ENCODE measurements at regions not wholly inside any gene's neighbourhood (a gene's known extent, or its start where the extent isn't known, plus 50 kb on each side); places are given as distances from the start of the nearest gene placed in this dataset.
"Not testable (repeated sequence)": the region's sequence is repeated elsewhere in the genome, so short reads cannot be mapped to it uniquely, and the experiment has no call there.

- no peak for DNase-seq (ENCODE audit: low spot score)
These were observed 533.0 kb downstream of the KCNA4 start for GRCh38 chr11:29483831-29484230.

- no peak for DNase-seq (ENCODE audit: low spot score)
These were observed 534.3 kb downstream of the KCNA4 start for GRCh38 chr11:29482510-29482909.

- no peak for DNase-seq (ENCODE audit: low spot score)
These were observed 535.1 kb downstream of the KCNA4 start for GRCh38 chr11:29481738-29482137.

GRCh38 chr11:29480981-29481380, 535.8 kb downstream of the KCNA4 start:
- DNase-seq (ENCODE audit: low spot score), result no peak

- peak; percentile 56 for DNase-seq (ENCODE audit: low spot score)
These were observed 558.6 kb downstream of the KCNA4 start for GRCh38 chr11:29458252-29458651.

GRCh38 chr11:29452146-29452545, 564.7 kb downstream of the KCNA4 start:
- no peak for DNase-seq (ENCODE audit: low spot score)

GRCh38 chr11:29449281-29450074, 567.4 kb downstream of the KCNA4 start:
- no peak for DNase-seq (ENCODE audit: low spot score)

GRCh38 chr11:29448246-29448877, 568.5 kb downstream of the KCNA4 start:
- peak; percentile 77 for DNase-seq (ENCODE audit: low spot score)

- DNase-seq (ENCODE audit: low spot score), result no peak
These were observed 569.0 kb downstream of the KCNA4 start for GRCh38 chr11:29447821-29448220.

- DNase-seq (ENCODE audit: low spot score), result no peak
These were observed 570.7 kb downstream of the KCNA4 start for GRCh38 chr11:29446132-29446531.

GRCh38 chr11:29445191-29445590, 571.6 kb downstream of the KCNA4 start:
- not testable (repeated sequence) for DNase-seq (ENCODE audit: low spot score)

GRCh38 chr11:29438815-29439214, 578.0 kb downstream of the KCNA4 start:
- DNase-seq (ENCODE audit: low spot score), result no peak

GRCh38 chr11:29435421-29435820, 581.4 kb downstream of the KCNA4 start:
- no peak for DNase-seq (ENCODE audit: low spot score)

- peak; percentile 57 for DNase-seq (ENCODE audit: low spot score)
These were observed 584.0 kb downstream of the KCNA4 start for GRCh38 chr11:29432719-29433325.

GRCh38 chr11:29405305-29405704, 611.5 kb downstream of the KCNA4 start:
- DNase-seq (ENCODE audit: low spot score), result no peak

GRCh38 chr11:29395555-29396072, 621.2 kb downstream of the KCNA4 start:
- no peak for DNase-seq (ENCODE audit: low spot score)

GRCh38 chr11:29389793-29390192, 627.0 kb downstream of the KCNA4 start:
- DNase-seq (ENCODE audit: low spot score), result no peak

GRCh38 chr11:29373725-29374124, 643.1 kb downstream of the KCNA4 start:
- DNase-seq (ENCODE audit: low spot score), result no peak

GRCh38 chr11:29368126-29368525, 648.7 kb downstream of the KCNA4 start:
- DNase-seq (ENCODE audit: low spot score), result no peak

GRCh38 chr11:29364006-29364405, 652.8 kb downstream of the KCNA4 start:
- DNase-seq (ENCODE audit: low spot score), result no peak

GRCh38 chr11:29361369-29361768, 655.5 kb downstream of the KCNA4 start:
- DNase-seq (ENCODE audit: low spot score), result no peak

- DNase-seq (ENCODE audit: low spot score), result no peak
These were observed 663.0 kb downstream of the KCNA4 start for GRCh38 chr11:29353833-29354232.

GRCh38 chr11:29352273-29352795, 664.5 kb downstream of the KCNA4 start:
- no peak for DNase-seq (ENCODE audit: low spot score)

Measured in COLO829 (cell line).